Keratinocyte (primary cell): ENCODE measurements at regions not wholly inside any gene's neighbourhood (a gene's known extent, or its start where the extent isn't known, plus 50 kb on each side); places are given as distances from the start of the nearest gene placed in this dataset.

Experiments
- DNase-seq: peaks from one replicate; pipeline ENCODE4 v3.0.0-alpha.2; 2011; ENCODE audit warnings: low read depth, missing footprints, low spot score
- FAIRE-seq: peaks from 2 replicates; lab custom pipeline; 2011; peaks lifted over from hg19 to GRCh38; lab: Jason Lieb, UNC
- H2AFZ ChIP-seq: 2 replicates; pipeline ENCODE4 v1.6.0; 2012; ENCODE audit warnings: low read length, control low read depth, inconsistent platforms; ENCODE audit not compliant: control insufficient read depth
- H3K27ac ChIP-seq: 2 replicates; pipeline ENCODE4 v1.5.1; 2011; ENCODE audit warnings: low read length; ENCODE audit not compliant: control insufficient read depth, insufficient read depth
- H3K27me3 ChIP-seq: 3 replicates; pipeline ENCODE4 v1.6.0; 2011; ENCODE audit warnings: low read length; ENCODE audit not compliant: control insufficient read depth, insufficient read depth; ENCODE audit errors: extremely low read depth
- H3K36me3 ChIP-seq, 2 experiments: 2 replicates in 1 of 2; 3 replicates in 1 of 2; pipeline ENCODE4 v1.5.1; 2011; ENCODE audit warnings: low read length in 2 of 2, mild to moderate bottlenecking in 1 of 2; ENCODE audit not compliant: control insufficient read depth in 2 of 2, insufficient read depth in 2 of 2; ENCODE audit errors: extremely low read depth in 1 of 2
- H3K4me1 ChIP-seq: 3 replicates; pipeline ENCODE4 v1.5.1; 2011; ENCODE audit warnings: low read length; ENCODE audit not compliant: control insufficient read depth, insufficient read depth; ENCODE audit errors: extremely low read depth
- H3K4me2 ChIP-seq: 3 replicates; pipeline ENCODE4 v1.6.0; 2011; ENCODE audit warnings: low read depth, low read length; ENCODE audit not compliant: control insufficient read depth, insufficient read depth; ENCODE audit errors: extremely low read depth
- H3K4me3 ChIP-seq, 3 experiments: fragments of 200-600 bp in 1 of 3; sonication (generic) in 1 of 3; 2 replicates in 2 of 3; 3 replicates in 1 of 3; pipeline ENCODE4 v1.5.1; 2011 to 2016; ENCODE audit warnings: low read length in 3 of 3, mild to moderate bottlenecking in 3 of 3, control low read depth in 2 of 3, inconsistent platforms in 1 of 3, low read depth in 1 of 3, mixed read lengths in 1 of 3, mixed run types in 1 of 3, moderate library complexity in 1 of 3; ENCODE audit not compliant: control insufficient read depth in 2 of 3, insufficient read depth in 2 of 3; ENCODE audit errors: extremely low read depth in 1 of 3
- H3K79me2 ChIP-seq: 2 replicates; pipeline ENCODE4 v1.6.0; 2012; ENCODE audit warnings: low read length; ENCODE audit not compliant: control insufficient read depth, insufficient read depth
- H3K9ac ChIP-seq: 3 replicates; pipeline ENCODE4 v1.6.0; 2011; ENCODE audit warnings: low read length; ENCODE audit not compliant: control insufficient read depth, insufficient read depth; ENCODE audit errors: extremely low read depth
- H3K9me1 ChIP-seq: 3 replicates; pipeline ENCODE4 v1.6.0; 2011; ENCODE audit warnings: low read length; ENCODE audit not compliant: control insufficient read depth, insufficient read depth; ENCODE audit errors: extremely low read depth
- H3K9me3 ChIP-seq: 2 replicates; pipeline ENCODE4 v1.5.1; 2012; ENCODE audit warnings: low read depth, low read length; ENCODE audit not compliant: control insufficient read depth
- H4K20me1 ChIP-seq: 3 replicates; pipeline ENCODE4 v1.6.0; 2011; ENCODE audit warnings: low read length; ENCODE audit not compliant: control insufficient read depth, insufficient read depth; ENCODE audit errors: extremely low read depth
- EZH2 ChIP-seq: IDR thresholded peaks from one replicate; pipeline ENCODE4 v1.6.1; 2012; ENCODE audit warnings: inconsistent platforms, mild to moderate bottlenecking, low read length, moderate library complexity
- dilution Hi-C: fragments of 300-500 bp; cut with MboI; formaldehyde crosslinking; loops from one replicate; pipeline ENCODE4 v1.7.0; 2020; ENCODE audit warnings: low sequenced_read_pairs; ENCODE audit not compliant: extremely low pct_ligation_motif_present
- TF ChIP-seq, protein P1 (sequence below), 3 experiments: IDR thresholded peaks in 1 of 3; conservative IDR thresholded peaks in 1 of 3; optimal IDR thresholded peaks in 1 of 3; 2 replicates in 2 of 3; 3 replicates in 1 of 3; pipeline versions ENCODE3 to v1.5.1; 2011; ENCODE audit warnings: low read length in 3 of 3, mild to moderate bottlenecking in 3 of 3, moderate library complexity in 2 of 3, control low read depth in 1 of 3, inconsistent platforms in 1 of 3; ENCODE audit not compliant: insufficient read depth in 2 of 3; ENCODE audit errors: extremely low read depth in 1 of 3

DNA sequence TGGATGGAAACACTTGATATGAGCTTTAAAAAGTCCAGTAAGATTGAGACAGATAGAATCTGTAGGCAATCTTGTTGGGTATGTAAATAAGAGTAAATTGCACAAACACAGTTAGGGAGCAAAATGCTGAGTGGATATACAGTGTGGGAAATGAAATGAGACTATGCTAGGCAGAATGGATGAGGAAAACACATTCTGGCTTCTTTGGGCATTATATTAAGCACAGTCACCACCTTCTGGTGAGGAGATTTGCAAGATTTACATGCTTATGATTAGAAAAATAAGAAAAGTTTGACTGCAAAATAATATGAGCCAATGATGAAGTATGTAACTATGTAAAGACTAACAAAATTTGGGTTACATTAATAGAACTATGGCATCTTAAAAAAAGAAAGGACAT is 2165.0 kb upstream of the CELF4 start:
- Histone ChIP-seq H2AFZ (no peak overlapping the region), H4K20me1 (no peaks in the 10 kb centered on the region), H3K79me2 (no peaks in the 10 kb centered on the region), H3K9me1 (no peaks in the 10 kb centered on the region), H3K27ac (no peak overlapping the region), H3K4me3 (no peak overlapping the region), H3K27me3 (no peaks in the 10 kb centered on the region), H3K4me1 (no peaks in the 10 kb centered on the region), H3K36me3 (no peaks in the 10 kb centered on the region), H3K4me2 (no peak overlapping the region), H3K9ac (no peak overlapping the region), H3K9me3 (no peaks in the 10 kb centered on the region)
- DNase-seq (no peak), FAIRE-seq (no peak)
- TF ChIP-seq EZH2, result no peak
- TF ChIP-seq, protein P1, sequence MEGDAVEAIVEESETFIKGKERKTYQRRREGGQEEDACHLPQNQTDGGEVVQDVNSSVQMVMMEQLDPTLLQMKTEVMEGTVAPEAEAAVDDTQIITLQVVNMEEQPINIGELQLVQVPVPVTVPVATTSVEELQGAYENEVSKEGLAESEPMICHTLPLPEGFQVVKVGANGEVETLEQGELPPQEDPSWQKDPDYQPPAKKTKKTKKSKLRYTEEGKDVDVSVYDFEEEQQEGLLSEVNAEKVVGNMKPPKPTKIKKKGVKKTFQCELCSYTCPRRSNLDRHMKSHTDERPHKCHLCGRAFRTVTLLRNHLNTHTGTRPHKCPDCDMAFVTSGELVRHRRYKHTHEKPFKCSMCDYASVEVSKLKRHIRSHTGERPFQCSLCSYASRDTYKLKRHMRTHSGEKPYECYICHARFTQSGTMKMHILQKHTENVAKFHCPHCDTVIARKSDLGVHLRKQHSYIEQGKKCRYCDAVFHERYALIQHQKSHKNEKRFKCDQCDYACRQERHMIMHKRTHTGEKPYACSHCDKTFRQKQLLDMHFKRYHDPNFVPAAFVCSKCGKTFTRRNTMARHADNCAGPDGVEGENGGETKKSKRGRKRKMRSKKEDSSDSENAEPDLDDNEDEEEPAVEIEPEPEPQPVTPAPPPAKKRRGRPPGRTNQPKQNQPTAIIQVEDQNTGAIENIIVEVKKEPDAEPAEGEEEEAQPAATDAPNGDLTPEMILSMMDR (optimal IDR thresholded peaks at IDR 0.05 in 1 of 3, IDR thresholded peaks at IDR 0.05 in 1 of 3, conservative IDR thresholded peaks at IDR 0.05 in 1 of 3; ENCODE audit: extremely low read depth in 1 of 3, insufficient read depth in 2 of 3, low read length in 3 of 3), result no peak
- dilution Hi-C loops, result no loop called here

DNA sequence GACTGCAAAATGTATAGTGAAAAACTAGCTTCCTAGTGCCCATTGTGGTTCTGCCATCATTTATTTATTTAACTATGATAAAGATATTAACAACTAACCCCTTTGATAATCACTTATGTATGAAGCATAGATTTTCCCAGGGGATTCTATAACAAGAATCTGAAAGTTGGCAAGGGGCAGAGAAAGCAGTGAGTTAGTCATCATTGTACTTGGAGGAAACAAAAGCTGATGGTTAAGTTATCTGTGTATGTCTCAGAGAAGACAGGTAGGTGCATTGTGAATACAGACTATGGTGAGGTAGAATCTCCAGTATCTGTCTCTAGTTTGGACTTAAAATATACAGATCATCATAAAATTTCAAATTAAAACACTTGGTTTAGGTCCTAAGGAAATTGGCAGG is 2159.1 kb upstream of the CELF4 start:
- no peak overlapping the region for H3K4me3 ChIP-seq
- H3K9me3 ChIP-seq, result no peaks in the 10 kb centered on the region
- no peaks in the 10 kb centered on the region for H4K20me1 ChIP-seq
- no peaks in the 10 kb centered on the region for H3K4me1 ChIP-seq
- FAIRE-seq, result peak; percentile 46
- DNase-seq, result no peak
- H3K27ac ChIP-seq, result no peak overlapping the region
- no peak overlapping the region for H3K4me2 ChIP-seq
- TF ChIP-seq, protein P1 (optimal IDR thresholded peaks at IDR 0.05 in 1 of 3, IDR thresholded peaks at IDR 0.05 in 1 of 3, conservative IDR thresholded peaks at IDR 0.05 in 1 of 3; ENCODE audit: extremely low read depth in 1 of 3, insufficient read depth in 2 of 3, low read length in 3 of 3), result no peak
- TF ChIP-seq EZH2, result no peak
- dilution Hi-C loops, result no loop called here
- no peaks in the 10 kb centered on the region for H3K79me2 ChIP-seq
- no peaks in the 10 kb centered on the region for H3K36me3 ChIP-seq
- H2AFZ ChIP-seq, result no peak overlapping the region
- no peaks in the 10 kb centered on the region for H3K9me1 ChIP-seq
- no peak overlapping the region for H3K9ac ChIP-seq
- no peaks in the 10 kb centered on the region for H3K27me3 ChIP-seq
